ENCODE measurements at regions not wholly inside any gene's neighbourhood (a gene's known extent, or its start where the extent isn't known, plus 50 kb on each side); places are given as distances from the start of the nearest gene placed in this dataset.

DNA sequence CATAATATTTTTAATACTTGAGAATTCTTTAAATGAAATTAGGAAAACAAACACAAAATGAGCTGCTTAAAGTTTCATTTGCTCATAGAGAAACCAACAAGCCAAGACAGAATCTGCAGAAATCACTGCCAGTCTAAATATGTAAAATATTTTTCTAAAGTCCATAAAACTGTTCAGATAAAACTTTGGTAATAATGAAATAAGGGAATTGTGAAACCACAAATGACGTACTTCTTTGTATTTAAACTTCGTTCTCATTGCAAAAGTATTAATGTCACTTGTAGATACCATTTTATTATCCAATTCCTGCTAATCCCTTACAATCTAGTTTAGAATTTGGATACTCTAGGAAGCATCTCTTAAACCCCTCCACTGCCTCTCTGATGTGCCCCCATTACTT is 234.5 kb upstream of the NEGR1 start:
- Histone ChIP-seq H3K27ac (ENCODE audit: insufficient read depth, low read depth, low read length) (no peak overlapping the region), H3K79me2 (ENCODE audit: control insufficient read depth, insufficient read depth, low read length) (no peaks in the 10 kb centered on the region), H3K9ac (replicated peaks; ENCODE audit: extremely low read depth, insufficient read depth, low read length) (no peak overlapping the region), H3K27me3 (ENCODE audit: control insufficient read depth in 2 of 2, insufficient read depth in 2 of 2, low read length in 2 of 2) (no peaks in the 10 kb centered on the region), H3K9me1 (replicated peaks; ENCODE audit: control insufficient read depth, extremely low read depth, insufficient read depth, low read length) (no peaks in the 10 kb centered on the region), H3K4me3 (replicated peaks in 1 of 3; ENCODE audit: insufficient read depth in 1 of 3, low read depth in 1 of 3, low read length in 3 of 3) (no peak overlapping the region), H2AFZ (ENCODE audit: low read depth, low read length) (no peak overlapping the region), H3K4me2 (ENCODE audit: insufficient read depth, low read length) (no peak overlapping the region), H3K36me3 (ENCODE audit: control insufficient read depth in 2 of 2, extremely low read depth in 1 of 2, insufficient read depth in 2 of 2, low read length in 2 of 2) (no peaks in the 10 kb centered on the region), H3K9me3 (replicated peaks; ENCODE audit: control insufficient read depth, insufficient read depth, low read length) (no peaks in the 10 kb centered on the region), H3K4me1 (ENCODE audit: control insufficient read depth, extremely low read depth, insufficient read depth, low read length) (no peaks in the 10 kb centered on the region), H4K20me1 (replicated peaks; ENCODE audit: control insufficient read depth, extremely low read depth, insufficient read depth, low read length) (no peaks in the 10 kb centered on the region)
- dilution Hi-C loops (cut with MboI; ENCODE audit: extremely low pct_ligation_motif_present, low sequenced_read_pairs): no loop called here
- ChIA-PET POLR2A (no interaction called here), CTCF (no interaction called here)
- intact Hi-C loops (cut with micrococcal nuclease): no loop called here
- FAIRE-seq (no peak), DNase-seq (ENCODE audit: low read depth, low spot score) (no peak)
- TF ChIP-seq, protein P1, sequence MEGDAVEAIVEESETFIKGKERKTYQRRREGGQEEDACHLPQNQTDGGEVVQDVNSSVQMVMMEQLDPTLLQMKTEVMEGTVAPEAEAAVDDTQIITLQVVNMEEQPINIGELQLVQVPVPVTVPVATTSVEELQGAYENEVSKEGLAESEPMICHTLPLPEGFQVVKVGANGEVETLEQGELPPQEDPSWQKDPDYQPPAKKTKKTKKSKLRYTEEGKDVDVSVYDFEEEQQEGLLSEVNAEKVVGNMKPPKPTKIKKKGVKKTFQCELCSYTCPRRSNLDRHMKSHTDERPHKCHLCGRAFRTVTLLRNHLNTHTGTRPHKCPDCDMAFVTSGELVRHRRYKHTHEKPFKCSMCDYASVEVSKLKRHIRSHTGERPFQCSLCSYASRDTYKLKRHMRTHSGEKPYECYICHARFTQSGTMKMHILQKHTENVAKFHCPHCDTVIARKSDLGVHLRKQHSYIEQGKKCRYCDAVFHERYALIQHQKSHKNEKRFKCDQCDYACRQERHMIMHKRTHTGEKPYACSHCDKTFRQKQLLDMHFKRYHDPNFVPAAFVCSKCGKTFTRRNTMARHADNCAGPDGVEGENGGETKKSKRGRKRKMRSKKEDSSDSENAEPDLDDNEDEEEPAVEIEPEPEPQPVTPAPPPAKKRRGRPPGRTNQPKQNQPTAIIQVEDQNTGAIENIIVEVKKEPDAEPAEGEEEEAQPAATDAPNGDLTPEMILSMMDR (IDR thresholded peaks at IDR 0.05; ENCODE audit: extremely low read depth in 1 of 2, insufficient read depth in 1 of 2, low read depth in 1 of 2, low read length in 2 of 2): no peak
- no peak for TF ChIP-seq MYC (IDR thresholded peaks at IDR 0.05; ENCODE audit: low read depth, low read length)
- TF ChIP-seq, protein P2, sequence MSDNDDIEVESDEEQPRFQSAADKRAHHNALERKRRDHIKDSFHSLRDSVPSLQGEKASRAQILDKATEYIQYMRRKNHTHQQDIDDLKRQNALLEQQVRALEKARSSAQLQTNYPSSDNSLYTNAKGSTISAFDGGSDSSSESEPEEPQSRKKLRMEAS (IDR thresholded peaks at IDR 0.05; ENCODE audit: insufficient read depth, insufficient read length): no peak
- TF ChIP-seq POLR2AphosphoS5 (IDR thresholded peaks at IDR 0.05; ENCODE audit: insufficient read depth, low read depth, low read length): no peak
- no peak for TF ChIP-seq GATA2 (IDR thresholded peaks at IDR 0.05; ENCODE audit: insufficient read depth, insufficient read length, low read depth, low read length)
- no peak for TF ChIP-seq EZH2 (IDR thresholded peaks at IDR 0.05; ENCODE audit: borderline replicate concordance, low read depth, low read length, severe bottlenecking)
- no peak for TF ChIP-seq FOS (IDR thresholded peaks at IDR 0.05; ENCODE audit: borderline replicate concordance, insufficient read depth, low read length)
- no peak for TF ChIP-seq JUN (IDR thresholded peaks at IDR 0.05; ENCODE audit: borderline replicate concordance, insufficient read depth, insufficient read length, low read depth)
- TF ChIP-seq POLR2A (IDR thresholded peaks at IDR 0.05; ENCODE audit: low read depth, low read length): no peak
- no TSS peak for BruUV-seq (replicated peaks)

All from endothelial cell of umbilical vein (primary cell).